IPS-NIHi11 (cell line): ENCODE measurements at regions not wholly inside any gene's neighbourhood (a gene's known extent, or its start where the extent isn't known, plus 50 kb on each side); places are given as distances from the start of the nearest gene placed in this dataset.

Experiments
- DNase-seq: peaks from one replicate; pipeline ENCODE4 v3.0.0; 2012; ENCODE audit warnings: mixed read lengths, low spot score

DNA sequence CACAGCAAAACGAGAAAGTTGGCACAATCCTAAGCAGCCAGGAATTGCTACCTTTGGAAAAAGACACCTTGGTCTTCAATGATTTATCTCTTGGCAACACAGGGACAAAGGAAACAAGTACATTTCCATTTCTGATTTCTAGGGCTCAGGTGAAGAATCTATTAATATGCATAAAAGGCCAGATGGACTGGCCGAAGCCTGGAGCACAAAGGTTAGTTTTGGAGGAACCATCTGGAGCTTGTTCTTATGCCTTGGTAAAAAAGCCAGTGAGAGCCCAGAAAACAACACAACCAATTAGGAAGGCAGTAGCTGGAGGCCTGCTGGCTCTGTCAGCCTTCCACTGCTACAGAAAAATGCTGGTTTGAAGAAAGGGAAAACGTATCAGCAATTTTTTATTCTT lies 713.5 kb upstream of the API5 start:
- no peak for DNase-seq

DNA sequence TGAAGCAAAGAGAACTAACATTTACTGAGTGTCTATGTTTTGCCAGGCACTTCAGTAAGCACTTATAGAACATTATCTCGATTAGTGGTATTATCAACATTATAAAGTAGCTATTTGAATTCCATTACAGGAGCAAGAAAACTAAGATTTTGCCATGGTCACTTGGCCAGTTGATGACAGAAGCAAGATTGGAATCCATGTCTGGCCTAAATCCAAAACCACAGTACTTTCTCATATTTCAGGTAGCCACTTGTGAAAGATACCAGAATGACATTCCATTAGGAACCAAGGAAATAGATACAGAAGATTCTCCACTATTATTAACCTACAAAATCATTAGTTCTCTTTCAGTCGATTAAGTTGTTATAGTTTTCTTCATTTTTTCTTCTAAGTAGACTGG lies 691.0 kb upstream of the API5 start:
- no peak for DNase-seq

DNA sequence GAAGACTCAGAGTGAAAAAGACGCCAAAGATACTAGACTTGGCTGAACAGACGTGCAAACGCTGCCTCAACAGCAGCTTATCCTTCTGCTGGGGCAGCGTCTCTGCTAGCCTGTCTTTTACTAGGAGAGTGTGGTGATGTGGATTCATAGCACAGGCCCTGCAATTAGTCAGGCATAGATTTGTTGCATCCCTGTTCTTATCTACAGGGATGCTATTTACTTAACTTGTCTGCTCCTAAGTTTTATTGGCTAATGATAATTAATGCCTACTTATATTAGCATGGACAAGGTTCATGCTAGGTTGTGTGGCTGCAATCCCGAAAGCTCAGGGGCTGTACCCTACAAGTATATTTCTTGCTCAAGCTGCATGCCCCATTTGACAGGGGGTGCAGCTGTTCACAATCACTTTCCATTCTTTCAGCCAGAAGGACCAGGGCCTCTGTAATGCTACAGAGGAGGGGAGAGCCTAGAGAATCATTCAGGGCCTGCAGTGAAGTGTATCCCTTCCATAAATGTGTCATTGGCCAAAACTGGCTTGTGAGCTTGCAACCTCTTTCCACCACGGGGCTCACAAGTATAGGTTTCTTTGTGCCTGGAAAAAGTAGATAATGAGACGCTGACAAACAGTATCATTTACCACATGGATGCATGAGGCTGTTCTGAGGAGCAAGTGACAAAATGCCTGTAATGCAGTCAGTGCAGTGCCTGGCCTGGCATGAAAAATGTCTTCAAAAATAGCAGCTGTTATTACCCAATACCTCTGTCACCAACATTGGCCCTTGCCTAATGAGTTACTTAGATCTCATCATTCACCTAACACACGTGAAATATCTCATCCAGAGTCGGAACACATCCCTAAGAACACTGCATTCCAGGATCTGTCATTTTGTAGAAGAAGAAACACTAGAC lies 685.8 kb upstream of the API5 start:
- no peak for DNase-seq

DNA sequence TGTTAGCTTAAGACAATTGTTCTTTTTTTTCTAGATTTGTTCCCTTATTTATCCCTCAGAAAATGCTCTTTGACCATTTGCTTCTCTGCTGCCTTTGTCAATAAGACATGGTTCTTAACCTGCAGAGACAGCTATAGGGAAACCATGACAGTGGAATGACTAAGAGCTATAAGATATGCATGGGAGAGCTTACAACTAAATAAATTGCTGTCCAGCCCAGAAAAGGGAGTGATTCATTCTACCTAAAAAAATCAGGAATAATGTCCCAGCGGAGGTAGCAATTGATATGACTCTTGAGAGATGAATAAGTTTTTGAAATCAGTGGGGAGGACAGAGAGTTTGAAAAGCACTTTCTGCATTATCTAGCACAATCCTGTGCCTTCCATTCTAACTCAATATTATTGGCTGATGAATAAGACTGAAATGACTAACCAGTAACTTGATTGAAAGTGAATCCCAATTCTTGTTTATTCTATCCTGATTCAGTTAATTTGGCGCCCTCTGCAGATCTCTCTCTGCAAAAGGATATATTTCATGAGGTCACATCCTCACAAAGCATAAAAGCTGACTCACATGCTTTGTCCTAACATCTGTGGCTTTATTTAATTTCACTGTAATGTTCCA lies 680.5 kb upstream of the API5 start:
- DNase-seq = peak; percentile 8

DNA sequence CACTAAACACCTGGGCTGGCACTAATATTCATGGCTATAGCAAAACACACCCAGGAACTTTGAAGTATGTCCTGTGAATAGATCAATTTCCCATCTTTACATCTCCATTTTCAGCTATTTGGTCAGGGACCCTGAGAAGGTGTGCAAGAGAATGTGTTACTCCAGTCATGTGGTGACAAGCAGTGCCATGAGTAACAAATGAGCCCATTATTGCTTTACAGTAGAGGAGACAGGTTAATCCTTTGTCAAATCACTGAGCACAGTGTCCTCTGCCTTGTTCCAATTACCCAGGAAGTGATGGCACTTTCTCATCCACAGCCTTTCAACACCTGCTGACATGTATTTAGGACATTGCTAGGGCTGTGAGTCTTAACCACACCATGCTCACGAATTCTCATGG lies 664.8 kb upstream of the API5 start:
- DNase-seq = no peak

DNA sequence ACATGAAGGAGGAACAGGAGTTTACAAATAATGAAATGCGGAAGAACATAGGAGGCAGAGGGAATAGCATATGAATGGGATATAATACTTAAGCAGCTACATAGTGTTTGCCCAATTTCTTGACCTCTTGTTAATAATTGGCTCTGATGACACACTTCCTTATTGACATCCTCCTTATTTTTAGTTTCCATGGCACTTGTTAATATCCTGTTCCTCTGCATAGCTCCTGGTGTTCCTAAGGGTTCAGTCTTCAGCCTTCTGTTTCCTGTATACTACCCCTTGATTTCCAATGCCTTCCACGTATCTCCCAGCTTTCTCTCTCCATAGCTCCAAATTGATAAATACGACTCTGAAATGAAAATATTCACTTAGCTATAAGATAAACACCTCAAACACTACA lies 663.8 kb upstream of the API5 start:
- DNase-seq = no peak

DNA sequence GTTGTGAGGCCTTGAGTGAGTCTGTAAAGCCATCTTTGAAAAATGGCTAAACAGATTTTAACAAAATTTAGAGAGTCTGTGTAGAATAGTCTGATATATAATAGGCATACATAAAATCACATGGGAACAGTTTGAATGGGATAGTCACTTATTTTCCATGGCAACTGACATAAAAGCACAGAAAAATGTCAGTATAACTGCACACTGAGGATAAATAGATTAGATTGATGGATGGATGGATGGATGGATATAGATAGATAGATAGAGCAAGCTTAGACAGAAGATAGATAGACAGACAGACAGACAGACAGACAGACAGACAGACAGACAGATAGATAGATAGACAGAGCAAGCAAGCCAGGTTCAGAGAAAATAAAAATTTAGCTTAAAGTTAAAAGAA lies 660.2 kb upstream of the API5 start:
- no peak for DNase-seq

DNA sequence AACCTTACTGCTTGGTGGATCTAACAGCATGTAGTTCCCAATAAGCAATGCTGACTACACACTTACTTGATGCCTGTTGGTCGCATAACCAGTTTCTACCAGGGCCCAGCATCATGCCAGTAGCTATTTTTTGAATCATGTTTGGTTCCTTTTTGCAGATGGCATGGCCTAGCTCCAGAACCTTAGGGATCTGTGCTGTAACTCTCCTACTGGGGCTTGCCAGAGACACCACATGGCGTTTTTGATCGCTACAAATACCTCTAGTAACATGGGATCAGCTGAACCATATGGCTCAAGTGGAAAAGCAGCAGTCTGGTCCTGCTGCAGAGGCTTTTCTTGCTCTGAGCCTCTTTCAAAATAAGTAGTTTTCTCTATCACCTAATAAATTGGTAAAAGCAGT lies 654.6 kb upstream of the API5 start:
- DNase-seq = no peak

DNA sequence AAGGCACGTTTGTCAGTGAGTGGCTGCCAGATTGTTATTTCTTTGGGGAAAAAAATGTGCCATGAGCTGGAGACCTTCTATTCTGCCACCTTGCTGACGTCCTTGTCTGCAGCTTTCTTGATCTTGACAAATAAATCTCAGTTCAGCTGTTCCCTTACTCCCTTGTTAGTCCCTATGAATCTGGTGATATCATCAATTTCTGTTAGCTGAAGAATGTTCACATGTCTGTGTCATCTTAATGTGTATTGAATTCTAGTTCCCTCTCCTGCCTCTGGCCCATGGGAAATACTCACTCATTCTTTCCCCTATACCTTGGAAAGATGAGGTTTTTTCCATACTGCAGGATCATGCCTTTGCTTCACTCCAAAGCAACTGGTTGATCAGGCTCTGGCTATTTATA lies 649.9 kb upstream of the API5 start:
- DNase-seq = no peak

DNA sequence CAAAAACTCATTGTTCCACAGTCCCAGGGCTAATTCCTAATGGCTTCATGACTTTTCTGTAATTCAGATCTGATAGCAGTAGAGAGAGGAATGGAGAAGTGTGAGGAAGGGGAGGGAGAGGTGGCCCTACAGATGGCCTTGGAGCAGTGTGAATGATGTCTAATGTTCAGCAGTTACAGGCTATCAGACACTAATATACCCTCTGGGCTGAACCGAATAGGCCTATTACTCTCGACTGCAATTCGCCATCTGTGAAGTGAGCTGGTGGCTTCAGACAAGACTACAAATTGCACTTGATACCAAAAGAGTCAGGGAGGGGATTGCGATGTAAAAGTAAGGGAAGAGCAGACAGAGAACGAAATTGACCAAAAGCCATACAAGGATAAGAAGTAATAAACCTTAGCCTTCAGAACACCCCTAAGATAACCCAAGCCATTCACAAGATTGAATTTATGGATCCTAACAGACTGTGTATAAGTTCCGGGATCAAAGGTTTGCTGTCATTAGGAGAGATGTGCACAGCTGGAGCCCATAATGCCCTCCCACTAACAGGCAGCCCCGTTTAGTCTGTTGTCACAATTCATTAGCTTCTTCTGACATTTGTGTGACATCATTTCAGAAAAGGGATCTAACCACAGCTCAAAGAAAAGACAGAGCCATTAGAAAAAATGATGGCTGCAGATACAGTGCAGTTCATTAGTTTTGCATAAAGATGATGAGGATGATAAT lies 642.4 kb upstream of the API5 start:
- no peak for DNase-seq

DNA sequence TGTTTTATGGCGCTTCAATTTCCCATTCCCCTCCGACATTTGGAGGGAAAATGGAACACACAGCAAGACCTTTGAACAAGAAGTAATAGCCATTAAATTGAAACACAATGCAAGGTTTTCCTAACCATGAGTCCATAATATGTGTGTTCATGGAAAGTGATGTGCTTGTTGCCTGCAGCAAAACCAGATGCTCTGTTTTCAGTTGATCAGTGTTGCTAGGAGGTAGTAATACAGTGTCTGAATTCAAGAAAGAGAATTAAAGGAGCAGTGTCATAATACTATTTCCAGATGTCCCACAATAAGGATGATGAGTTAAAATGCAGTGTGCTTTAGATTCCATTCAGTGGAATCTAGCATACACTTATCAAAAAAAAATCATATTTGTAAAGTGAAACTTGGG lies 637.4 kb upstream of the API5 start:
- no peak for DNase-seq

DNA sequence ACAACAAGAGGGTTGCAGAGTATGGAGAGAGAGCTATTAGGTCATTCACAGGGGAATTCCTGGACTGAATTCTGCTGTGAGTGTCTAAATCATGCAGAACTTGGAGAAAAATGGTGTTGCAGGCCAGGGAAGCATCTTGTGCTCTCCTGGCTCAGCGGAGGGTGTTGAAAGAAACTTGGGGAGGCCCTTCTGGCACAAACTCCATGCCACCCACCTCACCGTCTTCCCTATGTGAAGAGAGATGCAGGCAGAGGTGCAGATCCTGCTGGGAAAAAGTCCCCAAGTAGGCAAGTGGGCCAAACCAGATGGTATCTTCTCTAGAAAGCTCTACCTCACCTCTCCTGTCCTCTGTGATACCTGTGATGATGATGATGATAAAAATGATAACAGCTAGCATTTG lies 604.3 kb upstream of the API5 start:
- no peak for DNase-seq

DNA sequence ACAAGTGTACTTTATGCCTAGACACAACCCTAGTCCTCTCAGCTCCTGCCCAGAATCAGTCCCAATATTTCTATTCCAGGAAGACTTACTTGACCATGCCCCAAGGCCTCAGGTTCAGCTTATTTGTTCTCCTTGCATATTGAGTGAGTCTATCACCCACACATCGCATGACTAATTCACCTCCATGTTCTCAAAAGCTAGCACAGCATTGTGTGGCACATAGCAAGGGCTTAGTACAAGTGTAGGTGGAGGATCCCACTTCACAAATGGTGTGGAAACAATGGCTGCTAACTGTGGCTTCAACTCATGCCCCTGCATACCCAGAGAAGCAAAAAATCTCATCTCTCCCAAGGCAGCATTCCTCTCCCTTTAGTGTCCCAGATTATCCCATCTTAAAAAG lies 602.6 kb upstream of the API5 start:
- no peak for DNase-seq

DNA sequence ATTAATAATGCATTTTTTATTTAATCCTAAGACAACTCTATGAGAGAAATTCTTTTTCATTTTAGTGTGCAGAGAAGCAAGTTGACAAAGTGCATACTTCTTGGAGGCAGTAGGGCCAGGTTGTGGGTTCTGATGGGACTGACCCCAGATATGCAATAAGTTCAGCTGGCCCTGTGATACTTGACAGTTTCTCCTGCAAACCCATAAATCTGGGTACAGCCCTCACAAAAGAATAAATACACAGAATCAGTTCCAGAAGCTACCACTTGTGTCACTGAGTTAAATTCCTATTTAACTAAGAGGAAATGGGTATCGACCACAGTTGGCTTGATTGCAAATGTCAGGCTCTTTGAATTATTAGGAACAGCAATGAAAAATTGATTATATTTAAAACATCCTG lies 598.5 kb upstream of the API5 start:
- peak; percentile 11 for DNase-seq

DNA sequence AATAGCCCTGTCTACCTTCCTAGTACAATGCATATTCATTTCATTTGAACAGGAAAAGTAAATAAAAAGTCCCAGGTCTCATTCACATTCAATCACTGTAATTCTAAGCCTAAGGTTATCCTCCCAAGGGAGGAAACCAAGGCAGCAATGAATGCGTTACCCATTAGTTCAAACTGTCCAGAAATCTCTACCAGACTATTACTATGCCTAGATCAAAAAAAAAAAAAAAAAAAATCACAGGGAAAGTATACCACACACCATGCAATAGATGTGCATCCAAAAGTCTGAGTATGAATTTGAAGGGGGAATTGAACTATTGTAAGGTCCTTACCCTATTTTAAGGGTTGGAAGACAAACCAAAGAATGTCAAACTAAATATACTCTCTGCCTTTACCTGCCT lies 598.0 kb upstream of the API5 start:
- DNase-seq = no peak

DNA sequence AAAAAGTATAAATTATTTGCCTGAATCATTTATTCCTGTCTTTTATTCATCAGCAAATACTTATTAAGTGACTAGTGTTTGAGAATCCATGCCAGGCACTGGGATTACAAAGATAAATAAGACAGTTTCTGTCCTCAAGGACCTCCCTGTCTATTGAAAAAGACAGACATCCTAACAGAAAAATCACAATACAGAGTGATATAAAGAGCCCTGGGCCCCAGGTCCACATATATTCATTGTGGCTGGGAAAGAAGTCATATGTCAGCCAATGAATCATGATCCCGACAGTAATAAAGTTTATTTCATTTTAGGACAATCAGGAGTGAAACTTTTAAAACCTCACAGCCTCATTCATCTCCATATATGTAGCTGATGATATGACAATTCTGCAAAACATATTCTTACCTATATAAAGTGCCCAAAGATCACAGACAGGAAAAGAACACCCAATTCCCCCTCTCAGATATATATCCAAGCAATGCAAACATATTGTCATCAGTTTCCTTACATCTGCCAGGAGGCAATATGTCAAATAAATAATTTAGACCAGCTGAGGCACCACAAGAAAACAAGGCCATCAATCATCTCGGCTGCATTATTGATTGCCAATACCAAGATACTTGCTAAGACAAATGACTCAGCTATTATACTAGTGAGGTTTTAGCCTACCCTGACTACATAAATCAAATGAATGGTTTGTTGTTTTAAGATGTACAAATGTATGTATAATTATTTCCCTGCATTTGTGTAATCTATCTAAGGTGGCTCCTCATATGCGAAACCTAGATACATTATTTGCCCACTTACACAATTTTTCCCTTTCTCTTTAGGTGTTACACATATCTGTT lies 590.9 kb upstream of the API5 start:
- no peak for DNase-seq

DNA sequence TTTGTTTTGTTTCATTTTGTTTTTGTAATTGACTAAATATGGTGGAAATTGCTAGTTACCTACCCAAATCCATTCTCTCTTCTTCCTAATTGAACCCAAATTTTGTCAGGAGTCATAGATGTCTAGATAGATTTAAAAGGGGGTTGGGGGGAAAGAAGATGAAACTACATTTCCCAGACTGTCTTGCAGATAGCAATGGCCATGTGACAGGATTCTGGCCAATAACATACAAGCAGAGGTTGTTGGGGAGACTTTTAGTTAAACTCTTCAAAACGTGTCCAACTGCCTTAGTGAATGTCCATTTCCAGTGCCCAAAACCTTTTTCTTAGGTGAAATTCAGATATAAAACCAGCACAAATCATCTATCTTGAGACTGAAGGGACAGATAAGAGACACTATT lies 583.9 kb upstream of the API5 start:
- no peak for DNase-seq

DNA sequence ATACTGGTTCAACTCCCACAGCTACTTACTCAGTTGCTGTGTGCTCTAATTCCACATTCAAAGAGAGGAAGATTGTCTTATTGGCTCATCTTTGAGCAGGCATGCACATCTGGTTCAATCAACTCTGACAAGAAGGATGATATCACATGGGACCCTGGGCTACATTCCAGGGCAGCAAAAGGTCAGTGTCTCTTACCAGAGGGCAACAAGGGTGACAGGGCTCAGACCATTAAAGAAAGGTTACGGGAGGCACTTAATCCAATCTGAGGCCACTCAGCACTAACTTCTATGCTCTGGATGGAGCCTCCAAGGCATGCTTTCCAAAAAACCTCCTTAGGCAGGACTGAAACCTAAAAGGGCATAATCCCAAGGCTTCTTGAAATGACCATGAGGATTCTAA lies 549.4 kb upstream of the API5 start:
- DNase-seq = no peak

DNA sequence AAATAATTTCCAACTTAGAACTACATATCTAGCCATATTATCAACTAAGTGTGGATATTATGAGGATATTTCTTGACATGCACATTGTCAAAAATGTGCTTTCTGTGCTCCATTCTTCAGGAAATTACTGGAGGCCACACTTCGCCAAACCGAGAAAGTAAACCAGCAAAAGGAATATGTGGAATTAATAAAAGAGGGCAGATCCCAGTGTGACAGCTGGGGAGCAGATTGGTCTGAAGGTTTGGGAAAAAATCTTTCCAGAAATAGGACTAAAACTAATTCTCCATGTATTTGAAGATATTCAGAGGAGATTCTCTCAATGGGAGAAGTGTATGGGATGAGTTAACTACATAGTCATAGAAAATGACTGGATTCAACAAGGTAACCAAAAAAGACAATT lies 546.9 kb upstream of the API5 start:
- DNase-seq = no peak

DNA sequence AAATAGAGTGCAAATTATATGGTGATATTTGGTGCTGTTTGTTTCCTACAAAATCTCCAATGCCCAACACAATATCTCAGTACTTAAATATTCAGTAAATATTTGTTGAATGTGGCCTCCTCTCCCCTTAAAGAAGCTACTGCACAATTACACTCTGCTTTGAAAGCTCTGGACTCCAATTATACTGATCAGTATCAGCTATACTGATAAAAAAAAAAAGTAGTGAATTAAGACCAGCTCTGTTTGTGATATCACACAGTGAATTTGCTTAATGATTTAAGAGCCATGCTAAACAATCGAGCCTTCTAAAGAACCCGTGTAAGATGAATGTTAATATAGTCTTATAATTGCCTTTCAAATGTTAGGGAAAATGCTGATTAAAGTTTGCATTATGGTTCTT lies 543.2 kb upstream of the API5 start:
- no peak for DNase-seq

DNA sequence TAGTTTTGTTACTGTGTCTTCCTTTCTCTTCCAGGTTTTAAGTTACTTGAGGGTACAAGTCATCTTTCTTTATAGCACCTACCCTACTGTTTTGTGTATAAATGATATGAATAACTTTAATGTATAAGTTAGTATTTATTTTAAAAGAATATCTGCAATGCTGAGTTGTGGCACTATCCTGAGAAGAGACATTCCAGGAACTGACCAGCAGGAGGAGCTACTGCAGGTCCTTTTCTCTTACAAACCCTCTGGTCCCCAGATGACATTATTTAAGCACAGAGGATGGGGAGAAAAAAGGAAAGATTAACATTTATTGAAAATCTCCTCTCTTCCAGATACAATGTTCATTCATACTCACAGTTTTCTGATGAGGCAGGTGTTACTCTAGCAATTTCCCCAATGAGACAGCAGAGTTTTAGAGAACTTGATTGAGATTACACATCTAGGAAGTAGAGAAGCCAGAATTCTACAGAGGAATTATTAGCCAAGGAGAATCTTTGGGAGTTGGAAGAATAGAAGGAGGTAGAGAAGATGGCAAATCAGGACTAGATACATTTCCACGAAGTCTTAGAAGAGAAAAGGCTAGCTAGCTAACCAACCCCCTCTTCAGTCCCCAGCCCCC lies 541.2 kb upstream of the API5 start:
- DNase-seq = peak; percentile 62

DNA sequence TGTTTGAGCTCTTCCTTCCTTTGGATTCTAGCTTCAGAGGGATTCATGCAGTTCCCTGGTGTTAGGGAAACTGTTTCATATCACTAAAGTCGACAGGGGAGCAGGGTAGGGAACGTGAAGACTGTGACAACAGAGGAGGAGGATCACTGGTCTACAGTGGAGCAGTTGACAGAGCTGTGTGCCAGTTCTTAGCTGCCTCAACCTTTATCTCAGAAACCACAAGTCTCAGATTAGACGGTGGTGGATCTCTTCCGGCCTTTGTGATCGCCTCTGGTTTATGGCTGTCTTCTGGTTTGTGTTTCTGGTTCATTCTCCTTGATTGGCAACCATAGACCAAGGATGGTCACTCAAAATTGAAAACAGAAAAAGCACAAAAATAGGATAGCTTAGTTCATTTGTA lies 538.9 kb upstream of the API5 start:
- no peak for DNase-seq
